GM21529 (cell line): ENCODE measurements at regions not wholly inside any gene's neighbourhood (a gene's known extent, or its start where the extent isn't known, plus 50 kb on each side); places are given as distances from the start of the nearest gene placed in this dataset.
"Not testable (repeated sequence)": the region's sequence is repeated elsewhere in the genome, so short reads cannot be mapped to it uniquely, and the experiment has no call there.

Experiments
- ATAC-seq: cut with Tn5 transposase; IDR thresholded peaks from one replicate; pipeline ENCODE4 v1.9.1; 2021; ENCODE audit not compliant: unreplicated experiment

DNA sequence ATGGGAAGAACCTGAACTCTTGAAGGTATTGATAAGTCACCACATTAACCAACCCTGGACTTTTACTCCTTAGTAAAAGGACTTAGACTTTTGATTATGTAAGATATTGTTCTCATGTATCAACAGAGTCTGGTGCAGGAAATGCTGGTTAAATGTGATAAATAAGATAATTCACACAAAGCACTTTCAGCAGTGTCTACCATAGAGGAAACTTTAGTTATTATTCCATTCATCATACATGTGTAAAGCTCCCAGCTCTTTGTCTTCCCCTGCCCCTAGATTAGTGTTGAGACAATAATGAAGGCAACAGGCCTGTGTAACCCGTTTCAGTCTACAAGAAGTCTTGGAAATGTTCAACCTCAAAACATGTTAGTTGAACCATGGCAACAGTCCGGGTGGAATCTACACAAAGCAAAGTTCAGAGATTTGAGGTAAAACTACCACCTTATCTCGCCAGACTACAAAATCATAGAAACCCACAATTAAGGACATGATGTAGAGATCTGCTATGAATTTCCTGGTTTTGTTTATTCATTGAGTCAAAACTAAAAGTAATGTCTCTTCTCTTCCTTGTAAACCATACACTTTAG, 109.9 kb upstream of the ADO start:
- no peak for ATAC-seq

DNA sequence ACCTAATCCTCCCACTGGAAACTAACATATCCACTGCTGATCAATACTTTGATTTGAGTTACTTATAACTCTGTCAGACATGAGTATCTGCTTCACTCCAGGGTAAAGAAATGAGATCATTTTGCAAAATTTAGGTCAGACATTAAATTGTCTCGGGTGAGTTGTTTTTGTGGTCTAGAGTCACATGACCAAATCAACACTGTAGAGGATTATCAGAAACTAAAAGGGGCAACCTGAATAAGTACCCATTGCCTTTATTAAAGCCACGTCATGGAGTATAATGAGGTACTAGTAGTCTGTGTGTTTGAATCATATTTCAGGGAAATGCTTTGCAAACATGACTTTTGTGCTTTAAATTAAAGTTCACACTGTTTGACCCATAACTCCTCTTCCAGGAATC, 107.7 kb upstream of the ADO start:
- no peak for ATAC-seq

DNA sequence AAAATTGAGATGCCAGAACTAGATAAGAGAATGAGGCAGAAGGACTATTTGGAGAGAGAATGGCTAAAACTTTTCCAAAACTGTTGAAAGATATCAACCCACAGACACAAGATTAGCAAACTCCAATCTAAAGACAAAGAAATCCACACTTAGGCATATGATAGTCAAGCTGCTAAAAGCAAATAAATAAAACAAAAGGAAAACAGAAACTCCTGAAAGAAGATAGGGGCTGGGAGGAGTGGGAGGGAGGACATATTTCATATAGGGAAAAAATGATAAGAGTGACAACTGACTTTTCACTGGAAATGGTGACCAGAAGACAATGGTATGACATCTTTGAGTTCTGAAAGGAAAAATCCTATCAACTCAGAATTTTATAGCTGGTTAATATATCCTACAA, 105.4 kb upstream of the ADO start:
- no peak for ATAC-seq

DNA sequence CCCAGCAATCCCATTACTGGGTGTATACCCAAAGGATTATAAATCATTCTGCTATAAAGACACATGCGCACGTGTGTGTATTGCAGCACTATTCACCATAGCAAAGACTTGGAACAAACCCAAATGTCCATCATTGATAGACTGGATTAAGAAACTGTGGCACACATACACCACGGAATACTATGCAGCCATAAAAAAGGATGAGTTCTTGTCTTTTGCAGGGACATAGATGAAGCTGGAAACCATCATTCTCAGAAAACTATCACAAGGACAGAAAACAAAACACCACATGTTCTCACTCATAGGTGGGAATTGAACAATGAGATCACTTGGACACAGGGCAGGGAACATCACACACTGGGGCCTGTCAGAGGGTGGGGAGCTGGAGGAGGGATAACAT, 100.4 kb upstream of the ADO start:
- ATAC-seq = not testable (repeated sequence)

DNA sequence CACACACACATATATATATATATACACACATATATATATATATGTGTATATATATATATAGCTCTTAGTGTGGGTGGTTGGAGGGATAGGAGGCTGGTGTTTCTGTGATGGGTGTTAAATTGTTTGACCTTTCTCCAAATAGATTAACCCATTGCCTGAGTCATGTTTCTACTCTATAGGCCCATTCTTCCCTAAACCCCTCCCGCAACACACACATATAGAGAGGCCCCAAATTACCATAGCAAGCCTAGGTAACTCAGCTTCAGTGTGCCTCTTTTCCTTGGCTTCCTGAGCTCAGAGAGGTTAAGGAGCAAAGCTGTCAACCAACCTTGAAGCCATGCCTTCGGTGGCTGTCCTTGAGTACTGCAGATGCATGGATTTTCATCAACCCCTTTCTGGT, 98.7 kb upstream of the ADO start:
- no peak for ATAC-seq

DNA sequence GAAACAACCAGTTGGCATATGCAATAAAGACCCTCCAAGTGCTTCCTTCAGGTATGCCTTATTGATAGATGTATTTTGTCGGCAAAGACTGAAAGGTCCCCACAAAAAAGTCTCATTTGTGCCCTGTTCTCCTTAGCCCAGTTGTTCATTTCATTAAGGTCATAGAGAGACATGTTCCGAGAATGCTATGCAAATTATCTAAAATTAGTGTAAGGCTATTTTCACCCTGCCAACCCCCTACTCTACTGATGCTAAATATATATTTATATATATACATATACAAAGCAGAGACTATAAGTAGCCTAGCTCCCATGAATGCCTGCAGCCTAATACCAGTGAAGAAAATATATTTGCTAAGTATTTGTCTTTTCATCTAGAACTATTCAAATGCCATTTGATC, 96.7 kb upstream of the ADO start:
- ATAC-seq = peak; percentile 74

DNA sequence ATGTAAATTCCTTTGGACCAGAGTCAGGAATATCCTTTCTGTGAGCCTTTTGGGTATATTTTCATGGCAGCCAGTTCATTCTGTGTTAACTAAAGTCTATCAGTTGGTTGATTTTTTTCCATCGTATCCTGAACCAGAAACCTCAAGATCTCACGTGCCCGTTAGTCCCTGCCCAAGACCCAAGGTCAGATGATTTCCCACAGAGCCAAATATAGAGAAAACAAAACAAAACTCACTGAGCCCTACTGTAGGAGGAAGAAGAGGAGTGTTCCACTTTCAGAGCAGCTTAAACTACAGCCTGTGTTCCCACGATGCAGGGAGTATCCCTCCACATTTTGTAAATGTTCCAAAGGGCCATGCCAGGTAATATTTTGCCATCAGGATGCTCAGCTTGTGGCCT, 96.0 kb upstream of the ADO start:
- ATAC-seq = peak; percentile 54

DNA sequence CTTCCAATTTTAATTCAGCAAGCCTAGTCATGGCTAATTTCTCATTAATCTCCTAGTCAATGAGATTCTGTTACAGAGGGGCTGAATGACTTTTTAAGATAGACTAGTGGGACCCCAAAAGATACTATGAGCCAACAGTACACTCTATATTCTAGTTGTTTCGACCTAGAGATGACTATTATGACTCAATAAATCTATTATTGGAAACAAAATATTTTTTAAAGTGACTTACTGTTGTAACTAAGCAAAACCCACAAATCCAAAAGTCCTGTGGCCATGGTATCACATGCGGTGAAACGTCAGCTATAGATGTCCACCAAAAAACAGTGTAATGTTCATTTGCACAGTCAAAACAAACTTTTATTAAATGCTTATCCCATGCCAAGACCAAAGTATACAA, 95.3 kb upstream of the ADO start:
- no peak for ATAC-seq

DNA sequence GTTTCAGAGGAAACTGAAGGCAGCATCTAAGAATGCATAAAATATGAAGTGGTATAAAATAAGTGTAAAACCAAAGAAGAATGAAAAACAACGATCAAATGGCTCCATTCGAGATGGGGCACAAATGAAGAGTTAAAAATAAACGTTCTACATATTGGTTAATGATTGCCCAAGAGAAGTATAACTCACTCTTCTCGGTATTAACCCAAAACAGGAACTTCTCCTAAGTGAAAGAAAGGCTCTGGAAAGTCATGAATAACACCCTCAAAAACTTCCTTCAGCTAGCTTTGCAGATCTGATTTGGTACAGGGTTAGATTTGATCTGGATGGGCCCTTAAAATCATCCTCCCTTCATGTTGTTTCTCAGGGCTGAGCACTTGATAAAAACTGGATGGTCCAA, 94.3 kb upstream of the ADO start:
- no peak for ATAC-seq

DNA sequence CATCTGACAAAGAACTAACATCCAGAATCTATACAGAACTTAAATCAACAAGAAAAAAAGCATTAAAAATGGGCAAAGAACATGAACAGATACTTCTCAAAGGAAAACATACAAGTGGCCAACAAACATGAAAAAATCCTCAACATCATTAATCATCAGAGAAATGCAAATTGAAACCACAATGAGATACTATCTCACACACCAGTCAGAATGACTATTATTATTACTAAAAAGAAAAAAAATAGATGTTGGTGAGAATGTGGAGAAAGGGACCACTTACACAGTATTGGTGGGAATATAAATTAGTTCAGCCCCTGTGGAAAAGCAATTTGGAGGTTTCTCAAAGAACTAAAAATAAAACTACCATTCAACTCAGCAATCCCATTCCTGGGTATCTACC, 89.1 kb upstream of the ADO start:
- no peak for ATAC-seq

DNA sequence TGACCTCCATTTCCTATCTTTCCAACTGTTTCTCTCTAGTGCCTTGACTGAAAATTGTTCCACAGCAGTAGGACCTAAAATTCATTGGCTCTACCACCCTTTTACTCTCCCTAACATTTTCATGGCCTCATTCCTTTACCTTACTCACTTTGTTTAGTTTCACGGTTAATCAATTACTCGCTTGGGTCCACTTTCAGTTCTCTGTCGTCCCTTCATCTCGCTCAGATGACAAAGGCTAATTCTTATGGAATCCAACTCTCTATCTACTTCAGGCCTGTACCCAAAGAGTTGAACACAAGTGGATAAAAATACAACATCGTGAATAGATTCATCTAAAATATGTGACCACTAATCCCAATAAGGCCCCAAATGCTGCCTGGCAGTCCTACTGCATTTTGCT, 85.9 kb upstream of the ADO start:
- no peak for ATAC-seq

DNA sequence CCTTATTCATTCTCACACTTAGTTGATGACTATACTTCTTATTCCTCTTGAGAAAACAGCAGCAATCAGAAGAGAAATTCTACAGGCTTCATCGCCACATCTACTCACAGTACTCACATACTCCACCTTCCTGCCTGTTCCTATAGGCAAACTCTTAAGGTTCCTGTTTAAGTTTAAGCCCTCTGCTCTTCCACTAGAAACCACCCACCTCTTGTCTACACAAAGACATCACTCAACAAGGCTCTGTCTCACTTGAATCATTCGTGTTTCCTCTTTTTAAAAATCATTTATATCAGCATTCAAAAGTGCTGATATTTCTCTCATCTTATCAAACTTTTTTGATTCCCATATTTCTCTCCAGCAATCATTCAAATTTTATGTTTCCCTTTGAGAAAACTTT, 85.5 kb upstream of the ADO start:
- ATAC-seq = no peak

DNA sequence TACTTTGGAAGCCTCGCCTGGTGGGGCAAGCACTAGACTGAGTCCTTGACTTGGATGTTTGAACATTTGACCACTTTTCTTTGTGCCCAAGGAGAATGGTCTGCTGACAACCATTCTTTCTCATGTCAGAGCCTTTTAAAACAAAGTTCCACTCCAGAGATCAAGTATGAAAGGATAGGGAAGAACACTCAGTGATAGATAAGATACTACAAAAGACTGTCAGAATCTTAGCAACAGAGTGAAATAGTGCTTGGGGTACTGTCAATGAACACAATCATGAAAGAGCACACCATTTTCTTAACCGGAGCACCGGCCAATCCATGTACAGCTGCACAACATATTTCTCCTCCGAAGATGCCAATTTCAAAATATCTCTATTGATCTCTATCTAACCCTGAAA, 82.8 kb upstream of the ADO start:
- no peak for ATAC-seq

DNA sequence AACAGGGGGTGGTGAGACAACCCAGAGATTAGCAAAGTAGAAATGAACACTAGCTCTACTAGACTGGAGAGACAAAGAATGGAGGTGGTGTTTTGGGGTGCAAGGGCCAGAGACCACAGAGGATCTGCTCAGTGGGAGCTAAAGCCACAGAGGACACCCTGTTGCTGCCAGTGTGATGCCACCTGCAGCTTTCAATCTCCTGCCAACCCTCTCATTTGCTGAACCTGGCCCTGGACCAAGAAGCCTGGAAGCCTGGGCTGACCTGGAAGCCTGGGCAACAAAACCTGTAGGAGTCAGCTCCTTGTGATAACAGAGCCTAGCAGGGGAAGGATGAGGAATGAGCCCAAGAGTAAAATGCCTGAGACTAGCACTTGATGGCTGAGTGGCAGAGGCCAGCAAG, 81.1 kb upstream of the ADO start:
- no peak for ATAC-seq

DNA sequence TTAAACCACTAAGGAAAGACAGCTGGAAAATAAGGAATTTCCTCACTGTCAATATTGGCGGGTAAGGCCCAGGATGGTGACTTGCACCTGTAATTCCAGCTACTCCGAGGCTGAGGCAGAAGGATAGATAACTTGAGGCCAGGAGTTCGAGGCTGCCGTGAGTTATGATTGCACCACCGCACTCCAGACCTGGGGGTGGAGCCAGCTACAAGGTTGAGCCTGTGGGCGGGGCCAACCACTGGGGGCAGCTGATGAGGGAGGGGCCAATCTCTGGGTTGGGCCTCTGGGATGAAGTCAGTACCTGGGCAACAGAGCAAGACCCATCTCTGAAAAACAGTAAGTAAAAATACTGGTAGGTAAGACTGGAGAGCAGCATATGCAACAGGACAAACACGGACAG, 80.1 kb upstream of the ADO start:
- ATAC-seq = no peak

DNA sequence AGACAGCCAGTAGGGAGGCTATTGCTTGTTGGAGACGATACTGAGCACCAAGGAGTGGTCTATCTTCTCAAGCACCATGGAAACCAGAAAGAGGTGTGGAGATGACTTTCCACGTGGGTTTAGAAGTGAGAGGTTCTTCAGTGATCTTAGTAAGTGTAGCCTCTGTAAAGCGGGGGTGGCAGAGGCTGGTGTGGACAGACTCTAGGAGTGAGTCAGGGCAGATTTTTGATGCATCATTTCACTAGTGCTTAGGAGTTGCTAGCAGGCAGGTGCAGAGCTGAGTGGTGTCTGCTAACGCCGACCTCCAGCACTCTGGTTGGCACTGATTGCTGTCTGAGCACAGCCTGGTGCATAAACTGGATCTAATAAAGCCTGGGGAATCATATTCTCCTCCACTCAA, 78.4 kb upstream of the ADO start:
- ATAC-seq = peak; percentile 96

DNA sequence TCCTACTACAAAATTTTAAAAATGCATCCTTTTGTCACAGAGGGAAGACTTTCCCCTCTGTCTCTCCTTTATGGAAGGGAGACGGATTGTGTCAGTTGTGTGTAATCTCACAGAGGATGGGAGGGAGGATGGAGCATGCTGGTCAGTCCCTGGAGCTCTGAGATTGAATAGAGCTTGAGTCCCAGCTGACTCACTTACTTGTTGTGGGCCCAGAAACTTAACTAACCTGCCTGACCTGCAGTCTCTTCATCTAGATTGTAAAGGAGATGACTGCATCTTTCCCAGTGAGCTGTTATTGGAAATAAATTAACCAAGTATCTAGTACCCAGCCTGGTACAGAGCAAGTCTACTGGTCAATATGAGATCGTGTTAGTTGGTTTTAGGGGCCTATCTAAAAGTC, 77.9 kb upstream of the ADO start:
- ATAC-seq = no peak

DNA sequence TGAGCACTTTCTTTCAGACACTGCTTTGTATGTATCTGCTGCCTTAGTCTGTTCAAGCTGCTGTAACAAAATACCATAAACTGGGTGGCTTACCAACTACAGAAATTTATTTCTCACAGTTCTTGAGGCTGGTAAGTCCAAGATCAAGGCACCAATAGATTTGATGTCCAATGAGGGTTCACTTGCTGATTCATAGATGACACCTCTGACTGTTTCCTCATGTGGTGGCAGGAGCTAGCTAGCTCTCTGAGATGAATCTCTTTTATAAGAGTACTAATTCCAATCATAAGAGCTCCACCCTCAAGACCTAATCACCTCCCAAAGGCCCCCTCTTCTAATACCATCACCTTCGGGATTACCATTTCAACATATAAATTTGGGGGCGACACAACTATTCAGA, 76.6 kb upstream of the ADO start:
- no peak for ATAC-seq

DNA sequence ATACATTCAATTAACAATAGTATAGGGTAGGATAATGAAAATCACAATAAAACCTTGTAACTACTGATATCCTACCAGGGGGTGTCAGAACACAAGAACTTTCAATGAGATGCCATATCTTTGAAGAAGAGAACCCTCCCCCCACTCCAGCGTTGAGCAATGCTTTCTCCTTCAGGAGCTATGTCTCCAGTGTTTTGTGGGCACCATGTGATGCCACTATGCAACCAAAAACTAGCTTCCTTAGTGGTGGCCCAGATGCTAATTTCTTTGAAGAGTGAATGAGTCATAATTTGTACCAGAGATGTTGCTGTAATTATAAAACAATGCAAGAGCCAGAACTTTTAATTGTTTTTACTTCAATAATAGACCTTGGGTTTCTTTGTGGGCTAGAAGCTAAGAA, 76.0 kb upstream of the ADO start:
- ATAC-seq = no peak

DNA sequence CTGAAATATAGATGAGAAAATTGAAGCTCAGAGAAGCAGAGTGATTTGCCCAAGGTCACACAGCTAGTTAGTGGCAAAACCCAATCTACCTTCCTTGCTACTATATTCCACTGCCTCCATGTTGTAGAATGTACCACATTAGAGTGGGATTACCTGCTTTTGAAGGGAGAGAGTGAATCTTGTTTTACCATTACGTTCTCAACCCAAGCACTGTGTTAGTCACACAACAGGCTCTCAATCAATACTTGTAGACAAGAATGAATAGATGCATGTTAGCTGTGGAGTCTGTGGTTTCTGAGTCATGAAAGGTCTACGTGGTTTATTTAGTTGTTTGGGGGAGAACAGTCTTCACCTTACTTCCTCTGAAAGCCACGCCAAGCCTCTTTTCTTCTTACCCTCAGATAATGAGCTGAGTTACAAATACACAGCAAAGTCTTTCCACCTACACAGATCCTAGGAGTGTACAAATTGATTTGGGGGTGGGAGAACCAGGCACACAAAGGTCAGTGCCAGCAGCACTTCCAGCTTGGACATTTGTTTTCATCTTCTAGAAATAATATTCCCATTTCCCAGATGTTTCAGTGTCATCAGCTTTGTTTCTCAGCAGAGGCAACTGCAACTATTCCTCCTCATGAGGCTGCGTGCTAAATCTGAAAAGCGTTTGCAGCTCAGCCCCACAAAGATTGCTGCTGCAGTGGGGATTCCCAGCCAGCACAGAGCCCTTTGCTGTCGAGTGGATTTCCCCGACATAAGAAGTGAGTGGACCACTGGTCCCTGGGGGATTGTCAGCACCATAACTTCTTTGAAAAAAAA, 71.5 kb upstream of the ADO start:
- peak; percentile 81 for ATAC-seq

DNA sequence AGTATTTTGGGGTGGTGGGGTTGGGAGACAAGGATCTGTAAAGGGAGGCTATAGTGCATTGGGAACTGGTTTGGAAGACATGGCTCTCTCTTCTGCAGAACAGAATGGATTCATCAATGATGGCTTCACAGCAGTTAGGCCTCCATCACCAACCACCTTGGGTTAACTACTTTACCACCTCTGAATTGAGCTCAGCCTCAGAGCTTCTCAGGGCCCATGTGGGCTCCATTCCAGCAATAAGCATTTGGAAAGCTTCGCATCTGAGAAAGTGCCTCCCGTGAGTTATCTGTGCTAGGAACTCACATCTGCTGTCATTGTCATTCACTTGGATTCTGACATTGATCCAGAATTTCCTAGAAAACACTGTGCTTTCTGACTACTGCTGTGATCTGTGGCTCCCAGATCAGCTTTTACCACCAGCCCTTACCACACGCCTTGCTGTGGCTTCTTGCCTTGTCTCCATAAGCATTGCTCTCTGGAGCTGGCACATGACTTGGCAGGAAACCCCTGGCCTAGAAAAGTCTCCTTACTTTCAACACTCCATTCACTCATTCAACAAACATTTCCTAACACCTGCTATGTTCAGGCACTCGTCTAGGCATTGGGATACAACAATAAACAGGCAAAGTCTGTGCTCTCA, 70.7 kb upstream of the ADO start:
- ATAC-seq = peak; percentile 2

DNA sequence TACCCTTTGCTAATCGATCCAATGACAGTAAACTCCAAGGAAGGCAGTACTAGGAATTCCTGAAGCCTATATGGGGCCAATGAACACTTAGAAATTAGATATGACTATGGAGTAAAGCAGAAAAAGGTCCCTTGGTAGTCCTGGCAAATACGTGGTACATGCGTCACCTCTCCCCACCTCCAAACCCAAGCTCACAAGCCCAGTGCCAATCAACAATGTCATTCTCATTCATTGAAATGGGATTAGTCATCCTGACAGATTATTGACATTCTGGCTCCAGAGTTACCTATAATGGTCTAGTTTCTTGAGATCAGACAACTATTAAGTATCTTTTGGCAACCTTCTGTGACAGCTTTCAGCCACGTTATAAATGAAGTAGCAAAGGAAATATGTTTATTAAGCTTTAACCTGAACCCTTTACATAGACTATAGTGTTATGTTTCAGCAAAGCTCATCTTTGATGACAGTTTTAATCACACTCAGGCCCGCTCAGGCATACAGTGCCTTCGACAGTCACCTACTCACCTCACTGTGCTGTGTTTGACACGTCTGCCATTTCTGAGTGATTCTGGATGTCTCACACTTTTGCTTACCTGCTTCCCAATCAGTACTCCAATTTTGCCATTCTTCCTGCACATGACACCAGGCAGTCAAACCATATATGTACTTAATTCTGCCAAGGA, 69.6 kb upstream of the ADO start:
- ATAC-seq = no peak
